ENCODE measurements at regions not wholly inside any gene's neighbourhood (a gene's known extent, or its start where the extent isn't known, plus 50 kb on each side); places are given as distances from the start of the nearest gene placed in this dataset.

DNA sequence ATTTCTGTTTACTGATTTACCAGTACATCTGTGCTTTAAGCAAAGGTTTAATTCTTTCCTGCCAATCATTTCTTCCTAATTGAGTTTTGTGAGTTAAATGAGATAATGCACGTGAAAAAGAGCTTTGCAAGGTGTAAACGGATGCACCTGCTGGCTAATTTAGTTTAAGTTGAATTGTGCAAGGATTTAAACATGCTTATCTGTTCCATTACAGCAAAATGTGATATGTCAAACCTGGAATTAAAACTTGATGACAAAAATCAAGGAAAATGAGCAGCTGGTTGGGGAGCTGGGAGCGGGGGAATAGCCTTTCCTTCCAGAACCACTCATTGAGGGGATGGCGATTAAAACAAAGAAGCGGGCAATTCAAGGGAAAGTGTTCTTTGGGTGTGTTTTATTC lies 155.0 kb upstream of the CTTNBP2 start:
- no peak for DNase-seq

DNA sequence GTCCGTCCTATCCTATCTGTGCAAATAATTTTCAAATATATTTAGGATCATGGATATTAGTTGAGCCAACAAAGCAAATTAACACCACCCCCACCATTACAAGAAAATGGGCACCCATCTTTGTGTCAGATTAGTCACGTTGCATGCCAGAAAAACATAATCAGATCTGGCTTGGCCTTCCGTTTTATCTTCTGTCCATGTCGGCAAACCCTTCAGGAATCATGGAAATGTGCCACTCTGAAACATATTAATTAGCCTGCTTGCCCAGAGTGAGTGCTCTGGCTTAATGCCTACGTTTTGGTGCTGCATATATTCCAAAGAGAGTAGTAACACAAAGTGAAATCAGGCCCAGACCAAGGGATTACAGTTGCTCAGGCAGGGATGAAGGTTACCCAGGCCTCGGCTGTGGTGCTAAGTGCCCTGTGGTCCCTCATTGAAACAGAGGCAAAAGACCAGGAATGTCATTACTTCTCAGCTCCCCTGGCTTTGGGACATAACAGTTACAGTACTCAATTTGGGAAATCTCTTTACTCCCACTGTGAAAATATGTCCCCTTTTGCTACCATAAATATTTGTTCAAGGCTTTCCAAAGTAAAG lies 154.0 kb upstream of the LSM8 start:
- DNase-seq: no peak

DNA sequence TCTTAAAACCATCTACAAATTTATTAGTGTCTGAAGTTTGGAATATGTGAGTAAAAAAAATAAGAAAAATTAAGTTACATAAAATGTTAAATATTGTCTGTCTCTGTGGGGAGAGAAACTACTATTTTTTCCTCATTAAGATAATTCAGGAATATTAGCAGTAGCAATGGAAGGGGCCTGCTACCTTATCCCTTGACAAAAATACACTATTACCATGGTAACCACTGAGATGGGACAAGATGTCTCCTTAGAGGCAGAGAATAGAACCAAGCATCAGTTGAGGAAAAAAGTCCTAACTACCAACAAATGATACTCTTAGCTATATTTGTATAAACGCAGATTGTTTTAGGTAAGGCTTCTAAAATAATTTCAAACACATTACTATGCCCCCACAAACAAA lies 150.7 kb upstream of the LSM8 start:
- no peak for DNase-seq

DNA sequence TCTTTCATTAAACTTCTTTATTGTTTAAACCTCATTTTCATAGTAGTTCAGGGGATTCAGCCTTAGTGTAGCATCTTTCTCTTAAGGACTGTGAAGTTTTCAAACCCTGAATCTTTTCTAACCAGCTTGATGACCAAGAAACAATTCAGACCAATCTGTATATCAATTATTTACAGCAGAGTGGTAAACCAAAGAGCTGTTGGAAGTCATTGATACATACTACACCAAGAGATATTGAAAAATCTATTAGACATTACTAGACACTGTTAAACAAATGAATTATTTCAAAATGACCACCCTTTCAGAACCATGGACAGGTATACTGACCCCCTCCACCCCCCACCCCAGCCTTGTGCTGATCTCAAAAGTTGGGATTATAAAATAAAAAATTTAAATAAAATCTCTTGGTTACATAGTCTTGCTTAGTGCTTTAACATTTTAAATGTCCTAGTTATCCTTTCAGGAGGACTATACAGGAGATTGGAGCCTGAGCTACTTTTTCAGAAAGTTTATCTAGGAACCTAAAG lies 143.9 kb upstream of the LSM8 start:
- DNase-seq: no peak

DNA sequence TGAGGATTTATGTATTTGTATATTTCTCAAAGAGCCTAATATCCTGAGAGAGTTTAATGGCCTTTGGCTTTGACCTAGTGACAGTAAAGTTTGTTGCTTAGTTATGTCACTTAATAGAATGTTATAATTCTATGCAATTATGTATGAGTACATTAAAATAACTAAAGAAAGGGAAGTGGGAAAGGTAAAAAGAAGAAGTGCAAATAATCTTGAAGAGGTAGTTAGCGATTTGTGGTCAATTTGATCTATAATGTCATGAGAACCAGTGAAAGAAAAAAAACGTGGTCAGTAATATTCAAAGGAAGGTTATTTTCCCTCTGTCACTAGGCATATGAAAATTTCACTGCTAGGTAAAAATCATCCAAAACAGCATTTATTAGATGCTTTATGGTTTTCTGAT lies 143.4 kb upstream of the LSM8 start:
- no peak for DNase-seq

DNA sequence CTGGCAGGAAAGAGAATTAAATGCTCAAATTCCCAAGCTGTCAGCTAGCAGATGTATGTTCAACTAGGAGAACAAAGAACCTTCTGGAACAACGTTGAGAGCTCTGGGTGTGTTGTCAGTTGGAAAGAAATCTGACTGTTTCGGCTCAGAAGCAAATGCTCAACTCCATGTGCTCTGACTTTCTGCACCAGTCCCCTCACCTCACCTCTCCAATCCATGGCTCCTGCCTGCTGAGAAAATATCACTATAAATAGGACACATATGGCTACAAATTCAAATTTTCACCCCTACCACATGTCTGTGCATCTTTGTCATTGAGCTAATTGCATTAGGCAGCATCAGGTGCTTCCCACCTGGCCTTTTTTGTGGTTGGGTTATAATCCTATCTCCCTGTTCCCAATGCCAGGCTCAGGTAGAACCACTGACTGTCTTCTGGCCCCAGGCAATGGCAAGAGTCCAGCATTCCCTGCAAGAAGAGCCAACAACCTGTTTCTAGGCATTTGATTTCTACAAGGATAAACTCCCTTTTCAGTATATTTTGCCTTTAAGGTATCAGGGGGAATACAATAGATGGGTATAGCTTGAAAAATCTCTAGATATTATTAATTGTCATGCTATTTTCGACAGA lies 142.6 kb upstream of the LSM8 start:
- peak; percentile 12 for DNase-seq

DNA sequence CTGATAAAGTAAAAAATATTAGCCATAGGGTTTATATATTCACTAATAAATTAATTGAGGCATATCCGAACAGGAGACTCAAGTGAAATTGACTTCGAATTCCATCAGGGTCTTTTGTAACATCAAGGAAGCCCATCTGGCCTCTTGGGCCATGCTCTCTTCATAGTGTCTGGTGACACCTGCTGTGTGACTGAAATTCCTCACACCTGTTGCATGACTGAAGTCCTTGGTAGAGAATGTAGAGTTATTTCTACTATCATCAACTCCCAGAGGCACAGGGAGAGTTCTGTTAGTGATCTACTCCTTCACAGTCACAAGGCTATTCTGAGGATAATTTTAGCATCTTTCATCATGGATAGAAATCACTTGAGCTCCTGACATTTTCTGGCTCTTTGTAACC lies 138.3 kb upstream of the LSM8 start:
- no peak for DNase-seq

DNA sequence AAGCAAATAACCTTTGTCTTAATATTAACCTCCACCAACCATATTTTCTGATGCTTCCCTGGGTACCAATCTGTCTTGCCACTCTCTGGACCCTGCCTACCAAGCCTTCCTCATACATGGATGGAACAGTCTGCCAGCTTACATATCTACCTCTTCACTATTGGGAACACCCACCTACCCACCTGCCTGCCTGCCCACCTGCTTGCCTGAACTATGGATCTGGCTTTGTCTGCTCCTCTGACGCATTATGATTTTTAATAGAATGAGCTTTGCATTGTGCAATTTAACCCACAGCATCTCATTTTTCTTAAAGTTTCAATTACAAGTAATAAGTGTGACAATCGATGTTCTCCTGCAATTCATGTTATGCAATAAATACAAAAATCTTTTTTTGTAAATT lies 137.9 kb upstream of the LSM8 start:
- no peak for DNase-seq

DNA sequence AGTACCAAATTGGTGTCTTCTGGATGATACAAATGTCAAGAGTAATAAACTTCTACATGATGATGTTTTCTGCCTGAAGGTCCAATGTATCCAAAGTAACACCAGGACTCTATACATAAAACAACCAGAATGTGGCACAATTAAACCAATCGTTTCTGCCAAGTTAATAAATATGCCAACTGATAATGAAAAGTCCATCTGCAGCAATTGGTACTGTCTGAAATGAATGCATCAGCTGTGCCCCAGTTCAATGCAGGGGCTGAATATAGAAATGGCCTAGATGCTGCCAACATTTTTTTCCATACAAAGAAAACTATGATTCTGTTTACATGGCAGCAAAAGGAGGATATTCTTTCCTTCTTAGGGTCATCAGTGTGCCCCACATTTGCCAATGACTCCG lies 137.2 kb upstream of the LSM8 start:
- no peak for DNase-seq

DNA sequence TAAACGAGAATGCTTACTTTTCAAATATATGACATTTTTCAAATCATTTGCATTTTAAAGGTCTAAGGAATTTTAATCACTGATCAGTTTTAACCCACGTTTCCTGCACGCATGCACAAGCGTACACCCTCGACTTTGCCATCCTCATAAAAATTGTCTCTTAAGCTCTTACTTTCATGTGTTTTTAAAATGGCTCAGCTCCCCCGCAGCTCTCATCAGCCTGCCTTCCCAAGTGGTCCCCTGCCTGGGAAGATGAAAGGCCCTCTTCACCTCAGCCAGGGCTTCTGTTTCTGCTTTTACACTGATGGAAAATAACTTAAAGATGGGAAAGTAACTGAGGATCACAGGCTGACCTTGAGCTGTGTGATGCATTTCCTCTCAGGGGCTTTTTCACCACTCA lies 131.6 kb upstream of the LSM8 start:
- no peak for DNase-seq

DNA sequence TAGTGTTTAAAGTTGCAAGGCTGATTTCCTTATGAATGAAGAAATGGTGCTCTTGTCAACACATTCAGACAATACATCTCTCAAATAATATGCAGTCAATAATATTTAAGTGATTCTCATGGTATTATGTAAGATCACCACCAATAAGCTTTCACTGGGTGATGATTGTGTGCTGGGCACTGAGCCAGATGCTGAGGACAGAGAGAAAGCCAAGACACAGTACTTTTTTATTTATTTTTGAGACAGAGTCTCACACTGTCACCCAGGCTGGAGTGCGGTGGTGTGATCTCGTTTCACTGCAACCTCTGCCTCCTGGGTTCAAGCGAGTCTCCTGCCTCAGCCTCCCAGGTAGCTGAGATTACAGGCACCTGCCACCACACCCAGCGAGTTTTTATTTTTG lies 130.6 kb upstream of the LSM8 start:
- peak; percentile 20 for DNase-seq

DNA sequence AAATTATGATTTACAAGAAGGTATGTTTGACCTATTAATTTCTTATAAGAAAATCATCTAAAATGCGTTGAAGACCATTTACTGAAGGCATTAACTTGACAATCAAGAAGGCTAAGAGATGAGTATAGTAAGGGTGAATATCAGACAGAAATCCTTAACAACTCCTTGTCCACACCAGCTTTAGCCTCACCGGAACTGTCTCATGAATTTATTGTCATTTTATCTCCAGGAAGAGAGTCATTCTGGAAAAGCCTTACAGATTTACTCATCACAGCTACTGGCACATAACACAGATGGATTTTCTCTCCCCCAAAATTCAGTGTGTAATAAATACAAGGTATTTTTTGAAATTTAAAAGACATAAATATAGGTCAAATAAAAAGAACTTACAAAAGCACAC lies 129.4 kb upstream of the LSM8 start:
- no peak for DNase-seq

DNA sequence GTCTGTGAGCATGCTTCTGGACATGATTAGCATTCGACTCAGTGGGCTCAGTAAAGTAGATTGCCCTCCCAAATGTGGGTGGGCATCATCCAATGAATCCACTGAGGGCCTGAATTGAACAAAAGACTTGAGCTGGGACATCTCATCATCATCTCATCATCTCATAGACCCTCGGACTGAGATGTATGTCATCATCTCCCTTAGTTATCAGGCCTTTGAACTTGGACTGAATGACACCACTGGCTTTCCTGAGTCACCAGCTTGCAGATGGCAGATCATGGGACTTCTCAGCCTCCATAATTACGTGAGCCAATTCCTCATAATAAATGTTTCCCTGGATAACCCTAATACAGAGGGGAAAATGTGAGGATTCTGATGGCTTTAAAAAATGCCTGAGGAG lies 128.3 kb upstream of the LSM8 start:
- DNase-seq: no peak

DNA sequence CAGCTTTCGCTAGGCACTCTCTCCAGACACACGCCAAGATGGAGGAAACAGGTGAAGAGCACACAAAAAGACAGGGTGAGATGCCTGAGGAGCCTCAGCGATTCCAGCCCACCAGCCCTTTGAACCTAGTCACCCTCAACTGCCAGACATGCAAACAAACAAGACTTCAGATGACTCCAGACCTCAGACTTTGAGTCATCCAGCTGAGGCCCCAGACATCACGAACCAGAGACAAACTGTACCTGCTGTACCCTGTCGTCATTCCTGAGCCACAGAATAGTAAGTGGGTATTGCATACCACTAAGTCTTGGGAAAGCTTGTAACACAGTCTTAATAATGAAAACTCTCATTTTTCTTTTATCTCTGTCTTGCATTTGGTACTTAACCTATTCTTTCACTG lies 126.6 kb upstream of the LSM8 start:
- DNase-seq: no peak

DNA sequence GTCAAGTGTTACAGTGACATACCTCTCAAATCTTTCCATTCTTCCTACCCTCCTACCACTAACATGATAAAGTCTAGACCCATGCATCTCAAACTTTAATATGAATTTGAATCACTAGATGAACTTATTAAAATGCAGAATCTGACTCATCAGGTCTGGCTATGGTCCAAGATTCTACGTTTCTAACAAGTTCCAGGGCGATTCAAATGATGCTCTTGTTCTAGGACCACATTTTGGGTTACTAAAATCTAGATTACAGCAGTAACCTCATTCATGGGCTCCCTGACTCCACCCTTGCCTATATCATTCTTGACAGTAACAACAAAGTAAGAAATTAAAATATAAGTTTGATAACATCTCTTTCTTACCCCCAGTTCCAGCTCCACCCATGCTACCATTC lies 124.8 kb upstream of the LSM8 start:
- no peak for DNase-seq

DNA sequence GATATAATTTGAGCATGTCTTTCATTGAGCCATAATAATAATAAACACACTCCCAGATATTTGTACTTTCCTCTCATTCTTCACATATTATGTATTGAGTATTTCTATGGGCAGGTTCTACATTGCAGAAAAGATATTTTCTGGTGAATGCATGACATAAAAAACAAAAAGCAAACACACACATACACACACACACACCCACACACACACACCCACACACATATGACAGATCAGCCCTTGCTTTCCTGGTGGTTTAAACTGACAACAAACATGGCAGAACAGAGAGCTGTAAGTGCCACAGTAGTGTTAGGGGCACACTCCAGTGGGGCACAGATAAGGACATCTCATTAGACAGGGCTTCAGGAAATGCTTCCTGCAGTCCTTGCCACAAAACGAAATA lies 123.3 kb upstream of the LSM8 start:
- no peak for DNase-seq

DNA sequence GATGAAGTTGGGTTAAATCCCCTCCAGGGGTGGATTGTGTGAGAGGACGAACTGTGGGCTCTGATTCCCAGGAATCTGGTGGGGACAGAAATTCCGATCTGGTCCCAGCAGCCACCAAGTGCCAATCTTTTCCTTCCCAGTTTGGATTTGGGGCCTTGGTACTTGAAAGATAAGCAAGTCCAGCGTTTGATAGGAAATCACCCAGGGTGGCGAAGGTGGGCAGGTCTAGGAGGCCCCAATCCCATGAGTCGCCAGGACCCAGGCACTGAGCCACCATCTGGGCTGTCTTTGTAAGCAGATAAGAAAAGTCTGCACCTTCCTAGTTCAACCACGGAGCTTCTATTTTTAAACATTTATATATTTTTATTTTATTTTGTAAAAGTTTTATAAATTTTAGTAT lies 122.6 kb upstream of the LSM8 start:
- no peak for DNase-seq

DNA sequence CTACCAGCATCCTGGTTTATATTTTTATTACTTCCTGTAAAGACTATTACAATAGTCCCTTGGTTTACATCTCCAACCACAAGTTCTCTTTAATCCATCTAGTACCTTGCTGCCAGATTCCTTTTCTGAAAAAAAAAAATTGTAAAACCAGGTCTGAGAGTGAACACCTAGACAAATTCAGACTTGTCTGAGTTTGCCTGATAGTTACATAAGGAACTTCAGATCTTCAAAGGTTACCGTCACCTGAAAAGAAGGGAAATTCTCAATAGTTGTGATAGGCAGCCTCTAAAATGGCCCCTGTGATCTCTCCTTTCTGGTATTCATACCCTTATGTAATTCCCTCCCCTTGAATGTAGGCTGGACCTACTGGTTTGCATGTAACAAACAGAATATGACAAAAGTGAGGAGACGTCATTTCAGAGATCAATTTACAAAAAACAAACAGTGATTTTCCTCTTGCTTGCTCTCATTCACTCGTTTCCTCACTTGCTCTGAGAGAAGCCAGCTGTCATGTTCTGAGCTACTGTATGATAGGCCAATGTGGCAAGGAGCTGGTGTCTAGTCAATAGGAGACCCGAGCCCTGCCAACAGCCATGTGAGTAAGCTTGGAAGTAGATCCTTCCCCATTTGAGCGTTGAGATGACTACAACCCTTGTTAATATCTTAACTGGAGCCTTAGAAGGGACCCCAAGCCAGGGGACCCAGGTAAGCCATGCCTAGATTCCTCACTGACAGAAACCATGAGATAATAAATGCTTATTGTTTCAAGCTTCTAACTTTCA lies 110.9 kb upstream of the LSM8 start:
- peak; percentile 29 for DNase-seq

DNA sequence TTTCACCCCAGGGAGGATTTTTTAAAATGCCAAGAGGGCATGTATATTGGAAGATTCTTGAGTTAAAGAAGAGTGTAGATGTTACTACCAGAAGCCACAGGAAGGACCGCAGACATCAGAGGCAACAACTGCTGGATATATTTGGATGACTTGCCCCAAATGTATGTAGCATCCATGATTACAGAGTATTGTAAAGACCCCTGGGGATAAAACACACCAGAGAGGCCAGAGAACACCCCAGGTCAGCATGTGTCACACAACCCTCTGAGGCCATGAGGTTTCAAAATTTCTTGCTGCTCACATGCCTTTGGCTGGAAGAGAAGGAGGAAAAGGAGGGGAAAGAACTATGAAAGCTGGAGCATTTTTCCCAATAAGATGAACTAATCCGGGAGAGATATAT lies 108.0 kb upstream of the LSM8 start:
- no peak for DNase-seq

DNA sequence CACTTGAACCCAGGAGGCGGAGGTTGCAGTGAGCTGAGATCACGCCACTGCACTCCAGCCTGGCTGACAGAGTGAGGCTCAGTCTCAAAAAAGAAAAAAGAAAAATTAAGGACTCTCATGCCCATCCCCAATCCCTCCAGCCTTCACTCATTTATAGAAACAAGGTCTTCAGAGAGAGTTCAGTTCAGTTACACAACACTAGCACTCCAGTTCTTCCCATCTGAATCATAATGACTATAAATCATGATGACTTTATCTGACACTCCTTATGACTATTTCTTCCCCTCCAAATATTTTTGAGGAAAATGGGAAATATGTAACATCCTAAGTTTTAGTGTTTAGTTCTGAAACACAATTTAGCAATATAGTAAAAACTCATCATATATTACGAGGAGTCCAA lies 107.4 kb upstream of the LSM8 start:
- DNase-seq: no peak

DNA sequence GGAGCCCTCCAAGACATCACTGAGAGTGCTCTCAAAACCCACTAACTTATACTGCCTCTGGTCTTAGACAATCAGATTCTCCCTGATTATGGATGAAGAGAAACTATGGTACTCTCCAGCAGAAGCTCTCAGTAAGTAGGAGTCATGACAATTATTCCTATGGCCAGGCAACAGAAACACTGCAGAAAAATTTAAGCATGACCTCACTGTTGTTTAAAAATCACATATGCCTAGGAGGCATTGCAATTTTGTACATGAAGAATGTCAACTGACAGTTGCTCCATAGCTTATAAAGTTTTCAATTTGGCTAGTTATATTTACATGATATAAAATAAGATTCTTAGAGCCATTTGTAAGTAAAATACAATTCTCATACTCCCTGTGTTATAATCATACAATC lies 105.9 kb upstream of the LSM8 start:
- no peak for DNase-seq

DNA sequence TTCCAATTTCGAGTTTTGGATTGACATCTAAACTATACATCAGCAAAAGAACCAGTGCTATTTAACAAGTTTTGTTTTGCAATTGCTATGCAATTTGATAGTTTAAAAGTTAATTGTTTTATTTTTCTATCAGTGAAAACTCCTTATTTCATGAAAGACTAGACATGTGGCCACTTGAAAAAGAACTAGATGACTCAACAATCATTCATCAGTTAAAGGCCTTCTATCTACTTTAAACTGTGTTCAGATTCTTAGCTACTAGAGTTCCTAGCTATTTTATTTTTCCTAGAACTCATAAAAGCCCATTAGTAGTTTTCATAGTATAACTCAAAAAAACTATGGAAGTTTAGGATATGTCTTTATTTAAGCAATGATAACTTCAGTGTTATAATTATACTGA lies 104.6 kb upstream of the LSM8 start:
- DNase-seq: no peak

DNA sequence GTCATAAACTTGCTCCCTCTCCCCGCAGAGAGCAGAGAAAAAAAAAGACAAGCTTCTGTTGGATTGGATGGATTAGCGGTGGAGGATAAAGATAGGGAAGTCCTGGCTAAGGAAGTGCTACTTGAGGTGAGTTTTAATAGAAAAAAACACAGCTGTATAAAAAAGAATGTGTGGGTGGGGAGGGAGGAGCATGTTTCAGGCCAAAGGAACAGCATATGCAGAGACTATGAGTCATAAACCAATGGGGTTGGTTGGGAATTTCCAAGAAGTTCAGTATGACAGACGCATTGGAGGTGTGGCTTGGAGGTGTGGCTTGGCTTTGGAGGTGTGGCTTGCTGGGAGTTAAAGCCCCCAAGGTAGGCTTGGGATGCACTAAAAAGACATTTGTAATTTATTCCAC lies 103.0 kb upstream of the LSM8 start:
- DNase-seq: no peak

DNA sequence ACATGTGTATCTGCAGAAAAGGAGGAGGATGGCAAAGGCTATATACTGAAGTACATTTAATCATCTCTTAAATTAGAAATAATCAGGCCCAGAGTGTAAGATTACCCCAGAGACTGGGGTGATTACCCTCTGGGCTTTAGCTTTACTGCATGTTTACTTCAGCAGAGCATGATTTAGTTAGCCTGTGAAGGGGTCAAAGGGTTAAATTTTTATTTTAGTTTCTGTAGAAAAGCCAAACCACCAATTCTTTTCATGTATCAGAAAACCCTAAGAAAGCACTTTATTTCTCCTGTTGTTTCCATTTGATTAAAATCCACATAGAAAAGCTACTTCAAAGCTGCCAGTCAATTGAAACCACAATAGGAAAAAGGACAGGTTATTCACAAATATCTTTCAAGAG lies 101.5 kb upstream of the LSM8 start:
- DNase-seq: no peak

DNA sequence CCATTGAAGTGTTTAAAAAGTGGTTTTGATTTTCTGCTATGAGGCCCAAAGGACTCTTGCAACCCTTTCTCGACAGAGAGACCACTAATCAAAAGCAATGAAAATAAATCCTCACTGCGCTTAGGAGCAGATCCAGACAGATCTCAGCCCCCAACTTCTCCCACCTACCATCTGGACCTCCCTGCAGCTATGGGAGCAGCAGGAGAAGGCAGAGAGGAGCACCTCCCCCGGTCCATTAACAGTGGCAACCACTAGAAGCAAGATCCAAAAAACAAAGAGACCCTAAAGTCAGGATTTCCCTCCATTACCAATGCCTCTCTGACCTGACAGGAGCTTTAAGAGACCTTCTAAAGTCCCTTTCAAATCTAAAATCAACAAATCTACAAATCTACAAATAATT lies 99.0 kb upstream of the LSM8 start:
- DNase-seq: no peak
